Activated B cell treated with CpG ODN at 0.5 μM for 24 hours (primary cell): ENCODE measurements at regions not wholly inside any gene's neighbourhood (a gene's known extent, or its start where the extent isn't known, plus 50 kb on each side); places are given as distances from the start of the nearest gene placed in this dataset.
"Not testable (repeated sequence)": the region's sequence is repeated elsewhere in the genome, so short reads cannot be mapped to it uniquely, and the experiment has no call there.

Source experiments
- ATAC-seq: fragments of 200-7000 bp; cut with Tn5 transposase; one replicate; pipeline ENCODE4 v1.10.0; 2021; ENCODE audit warnings: low read depth, mild to moderate bottlenecking, moderate library complexity
- CTCF ChIA-PET: fragments of 350-600 bp; sonication (Branson Sonifier 250); formaldehyde crosslinking; loops from one replicate; lab custom pipeline; 2021; ENCODE audit warnings: antibody characterized with exemption; lab: Charles Lee
- POLR2A ChIA-PET: fragments of 350-600 bp; sonication (Branson Sonifier 250); formaldehyde crosslinking; loops from one replicate; lab custom pipeline; 2021; ENCODE audit warnings: antibody characterized with exemption; lab: Charles Lee
- DNase-seq: peaks from one replicate; pipeline ENCODE4 v3.0.0; 2022
- H3K27ac Mint-ChIP-seq: one replicate; pipeline ENCODE4 v1.8.0; 2020; ENCODE audit warnings: mixed read lengths
- H3K27me3 Mint-ChIP-seq: one replicate; pipeline ENCODE4 v1.8.0; 2021; ENCODE audit warnings: mixed read lengths
- H3K36me3 Mint-ChIP-seq: one replicate; pipeline ENCODE4 v1.8.0; 2021; ENCODE audit warnings: low read depth, mixed read lengths
- H3K4me1 Mint-ChIP-seq: one replicate; pipeline ENCODE4 v1.8.0; 2021; ENCODE audit warnings: mixed read lengths
- H3K4me3 Mint-ChIP-seq: one replicate; pipeline ENCODE4 v1.8.0; 2020; ENCODE audit warnings: mild to moderate bottlenecking, mixed read lengths
- H3K9me3 Mint-ChIP-seq: one replicate; pipeline ENCODE4 v1.8.0; 2020; ENCODE audit warnings: mixed read lengths
- intact Hi-C: fragments of 100-400 bp; cut with micrococcal nuclease; formaldehyde crosslinking; loops from one replicate; pipeline ENCODE4 v1.15.1; 2024
- TF ChIP-seq, protein P1 (sequence below): fragments of 200-600 bp; IDR thresholded peaks from one replicate; pipeline ENCODE4 v1.8.0; 2022; ENCODE audit warnings: antibody characterized with exemption, mild to moderate bottlenecking

- Mint-ChIP-seq H3K36me3 (no peaks in the 10 kb centered on the region), H3K9me3 (no peaks in the 10 kb centered on the region), H3K4me1 (no peaks in the 10 kb centered on the region), H3K27ac (no peak overlapping the region), H3K27me3 (peaks cover 26% of the 10 kb centered on the region), H3K4me3 (no peak overlapping the region)
- TF ChIP-seq, protein P1, sequence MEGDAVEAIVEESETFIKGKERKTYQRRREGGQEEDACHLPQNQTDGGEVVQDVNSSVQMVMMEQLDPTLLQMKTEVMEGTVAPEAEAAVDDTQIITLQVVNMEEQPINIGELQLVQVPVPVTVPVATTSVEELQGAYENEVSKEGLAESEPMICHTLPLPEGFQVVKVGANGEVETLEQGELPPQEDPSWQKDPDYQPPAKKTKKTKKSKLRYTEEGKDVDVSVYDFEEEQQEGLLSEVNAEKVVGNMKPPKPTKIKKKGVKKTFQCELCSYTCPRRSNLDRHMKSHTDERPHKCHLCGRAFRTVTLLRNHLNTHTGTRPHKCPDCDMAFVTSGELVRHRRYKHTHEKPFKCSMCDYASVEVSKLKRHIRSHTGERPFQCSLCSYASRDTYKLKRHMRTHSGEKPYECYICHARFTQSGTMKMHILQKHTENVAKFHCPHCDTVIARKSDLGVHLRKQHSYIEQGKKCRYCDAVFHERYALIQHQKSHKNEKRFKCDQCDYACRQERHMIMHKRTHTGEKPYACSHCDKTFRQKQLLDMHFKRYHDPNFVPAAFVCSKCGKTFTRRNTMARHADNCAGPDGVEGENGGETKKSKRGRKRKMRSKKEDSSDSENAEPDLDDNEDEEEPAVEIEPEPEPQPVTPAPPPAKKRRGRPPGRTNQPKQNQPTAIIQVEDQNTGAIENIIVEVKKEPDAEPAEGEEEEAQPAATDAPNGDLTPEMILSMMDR, result no peak
- CTCF ChIA-PET, result no interaction called here
- intact Hi-C loops, result no loop called here
- ATAC-seq (no peak), DNase-seq (no peak)
- POLR2A ChIA-PET, result no interaction called here
Measured at GRCh38 chr21:41611441-41611840, 103.5 kb upstream of the TMPRSS2 start.

- H3K27me3 Mint-ChIP-seq, result peaks cover 27% of the 10 kb centered on the region
- H3K9me3 Mint-ChIP-seq, H3K27ac Mint-ChIP-seq, DNase-seq, H3K4me3 Mint-ChIP-seq, POLR2A ChIA-PET, H3K4me1 Mint-ChIP-seq, intact Hi-C loops, ATAC-seq, H3K36me3 Mint-ChIP-seq, CTCF ChIA-PET: not testable (repeated sequence)
Measured at GRCh38 chr21:41610840-41611115, 102.8 kb upstream of the TMPRSS2 start.

DNA sequence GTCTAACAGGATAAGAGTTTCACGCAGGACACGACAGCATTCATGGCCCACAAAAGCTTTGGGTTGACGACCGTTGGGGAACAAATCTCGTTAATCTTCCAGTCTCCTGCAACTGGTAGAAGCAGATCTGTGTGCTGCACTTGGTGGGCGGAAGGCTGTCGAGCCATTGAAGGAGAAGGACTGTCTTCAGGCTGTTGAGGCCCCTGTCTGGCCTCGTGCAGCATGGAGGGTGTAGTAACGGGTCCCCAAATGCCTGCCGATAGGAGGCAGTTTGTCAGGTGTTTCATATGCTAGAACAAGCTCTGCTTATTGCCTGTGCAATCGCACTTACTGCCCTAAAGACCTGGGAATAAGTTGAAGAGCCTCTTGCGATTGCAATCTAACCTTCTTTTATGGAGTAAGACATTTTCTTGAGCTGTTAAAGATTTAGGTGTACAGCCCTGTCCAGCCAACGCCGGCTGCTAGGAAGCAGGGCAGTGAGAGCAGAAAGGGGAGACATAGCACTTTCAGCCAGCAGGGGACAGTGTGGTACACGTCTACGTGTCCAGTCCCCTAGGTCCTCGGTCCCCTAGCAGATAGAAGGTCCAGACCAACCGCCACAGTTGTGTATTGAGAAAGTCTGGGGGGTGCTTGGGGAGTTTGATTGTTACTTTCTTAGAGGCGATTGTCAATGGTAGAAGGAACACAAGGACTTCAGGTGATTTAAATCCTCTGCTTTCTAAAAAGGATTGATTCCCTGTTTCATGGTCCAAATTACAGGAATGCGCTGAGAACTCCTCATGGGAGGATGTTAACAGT, 102.3 kb upstream of the TMPRSS2 start:
- H3K27ac Mint-ChIP-seq, result no peak overlapping the region
- TF ChIP-seq, protein P1, result no peak
- ChIA-PET POLR2A (no interaction called here), CTCF (no interaction called here)
- H3K4me1 Mint-ChIP-seq, result no peaks in the 10 kb centered on the region
- intact Hi-C loops, result no loop called here
- ATAC-seq (no peak), DNase-seq (no peak)
- H3K36me3 Mint-ChIP-seq, result no peaks in the 10 kb centered on the region
- H3K4me3 Mint-ChIP-seq, result no peak overlapping the region
- no peaks in the 10 kb centered on the region for H3K9me3 Mint-ChIP-seq
- H3K27me3 Mint-ChIP-seq, result peaks cover 27% of the 10 kb centered on the region

DNA sequence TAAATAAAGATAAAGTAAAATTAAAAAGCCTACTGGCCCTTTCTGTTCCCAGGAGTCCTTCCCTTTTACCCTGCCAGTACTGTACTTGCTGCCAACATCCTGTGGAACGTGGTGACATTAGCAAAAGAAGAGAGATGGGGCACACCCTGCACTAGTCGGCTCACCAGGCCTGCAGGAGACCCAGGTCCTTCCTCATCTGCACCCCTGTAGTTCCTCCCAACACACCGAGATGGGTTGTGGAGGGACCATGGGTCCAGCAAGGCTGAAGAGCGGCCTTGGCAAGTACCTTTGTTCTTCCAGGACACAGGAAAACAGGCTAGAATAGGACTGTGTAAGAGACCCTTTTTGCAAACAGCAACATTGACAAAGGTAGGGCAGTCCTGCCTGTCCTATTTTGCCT, 98.7 kb upstream of the TMPRSS2 start:
- Mint-ChIP-seq H3K36me3 (no peaks in the 10 kb centered on the region), H3K4me3 (no peak overlapping the region), H3K4me1 (no peaks in the 10 kb centered on the region), H3K9me3 (no peaks in the 10 kb centered on the region), H3K27ac (no peak overlapping the region), H3K27me3 (peaks cover 33% of the 10 kb centered on the region)
- ATAC-seq, result no peak
- no peak for DNase-seq
- POLR2A ChIA-PET, result no interaction called here
- CTCF ChIA-PET, result no interaction called here
- TF ChIP-seq, protein P1, result no peak
- intact Hi-C loops, result no loop called here

GRCh38 chr21:41605934-41606285, 98.0 kb upstream of the TMPRSS2 start:
- peaks cover 2% of the 10 kb centered on the region for H3K4me1 Mint-ChIP-seq
- DNase-seq, result no peak
- no peak for ATAC-seq
- TF ChIP-seq, protein P1, result no peak
- peaks cover 32% of the 10 kb centered on the region for H3K27me3 Mint-ChIP-seq
- intact Hi-C loops, result no loop called here
- H3K4me3 Mint-ChIP-seq, result no peak overlapping the region
- ChIA-PET CTCF (no interaction called here), POLR2A (no interaction called here)
- H3K36me3 Mint-ChIP-seq, result no peaks in the 10 kb centered on the region
- H3K9me3 Mint-ChIP-seq, result no peaks in the 10 kb centered on the region
- H3K27ac Mint-ChIP-seq, result no peak overlapping the region
